ENCODE measurements at regions not wholly inside any gene's neighbourhood (a gene's known extent, or its start where the extent isn't known, plus 50 kb on each side); places are given as distances from the start of the nearest gene placed in this dataset.
"Not testable (repeated sequence)": the region's sequence is repeated elsewhere in the genome, so short reads cannot be mapped to it uniquely, and the experiment has no call there.

DNA sequence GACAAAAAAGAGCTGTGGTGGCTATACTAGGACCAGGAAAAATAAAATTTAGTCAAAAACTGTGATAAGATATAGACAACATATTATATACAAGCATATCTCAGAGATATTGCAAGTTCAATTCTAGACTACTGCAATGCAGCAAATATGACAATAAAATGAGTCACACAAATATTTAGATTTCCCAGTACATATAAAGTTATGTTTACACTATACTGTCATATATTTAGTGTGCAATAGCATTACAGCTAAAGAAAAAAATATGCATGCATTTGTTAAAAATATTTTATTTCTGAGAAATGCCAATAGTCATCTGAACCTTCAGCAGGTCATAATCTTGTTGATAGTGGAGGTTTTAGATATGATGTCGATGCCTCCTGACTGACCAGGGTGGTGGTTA lies 72.1 kb downstream of the AKR1C4 start:
- peaks cover 6% of the 10 kb centered on the region for H3K4me1 Mint-ChIP-seq
- H3K4me3 Mint-ChIP-seq: no peak overlapping the region
- H3K27me3 Mint-ChIP-seq: no peaks in the 10 kb centered on the region
- DNase-seq: no peak
- H3K27ac Mint-ChIP-seq: no peak overlapping the region
- H3K36me3 Mint-ChIP-seq: peaks cover 14% of the 10 kb centered on the region
- H3K9me3 Mint-ChIP-seq: peaks cover 17% of the 10 kb centered on the region

GRCh38 chr10:5269791-5270190 lies 73.2 kb downstream of the AKR1C4 start:
- no peak overlapping the region for H3K4me3 Mint-ChIP-seq
- peaks cover 7% of the 10 kb centered on the region for H3K4me1 Mint-ChIP-seq
- no peak overlapping the region for H3K27ac Mint-ChIP-seq
- peaks cover 15% of the 10 kb centered on the region for H3K36me3 Mint-ChIP-seq
- DNase-seq: no peak
- no peaks in the 10 kb centered on the region for H3K27me3 Mint-ChIP-seq
- H3K9me3 Mint-ChIP-seq: peaks cover 13% of the 10 kb centered on the region

DNA sequence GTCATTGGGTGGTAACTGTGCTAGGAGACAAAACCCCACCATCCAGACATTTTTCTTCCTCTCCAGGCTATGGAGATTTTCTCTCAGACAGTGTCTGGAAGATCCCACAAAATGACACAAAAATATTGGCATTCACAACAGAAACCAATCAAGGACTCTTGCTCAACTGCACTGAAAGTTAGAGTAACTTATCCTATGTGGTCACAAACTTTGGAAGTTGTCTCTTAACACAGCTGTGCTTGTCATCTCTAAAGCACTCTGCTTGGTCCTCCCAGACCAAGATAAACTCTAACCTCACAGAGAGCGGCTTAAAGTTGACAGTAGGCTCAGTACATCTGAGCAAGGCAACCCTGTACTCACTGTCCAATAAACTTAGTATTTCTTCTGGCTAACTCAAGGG lies 74.9 kb downstream of the AKR1C4 start:
- DNase-seq: no peak
- Mint-ChIP-seq H3K4me3 (no peak overlapping the region), H3K36me3 (peaks cover 8% of the 10 kb centered on the region), H3K4me1 (peaks cover 7% of the 10 kb centered on the region), H3K27ac (no peak overlapping the region), H3K27me3 (no peaks in the 10 kb centered on the region), H3K9me3 (peaks cover 3% of the 10 kb centered on the region)

DNA sequence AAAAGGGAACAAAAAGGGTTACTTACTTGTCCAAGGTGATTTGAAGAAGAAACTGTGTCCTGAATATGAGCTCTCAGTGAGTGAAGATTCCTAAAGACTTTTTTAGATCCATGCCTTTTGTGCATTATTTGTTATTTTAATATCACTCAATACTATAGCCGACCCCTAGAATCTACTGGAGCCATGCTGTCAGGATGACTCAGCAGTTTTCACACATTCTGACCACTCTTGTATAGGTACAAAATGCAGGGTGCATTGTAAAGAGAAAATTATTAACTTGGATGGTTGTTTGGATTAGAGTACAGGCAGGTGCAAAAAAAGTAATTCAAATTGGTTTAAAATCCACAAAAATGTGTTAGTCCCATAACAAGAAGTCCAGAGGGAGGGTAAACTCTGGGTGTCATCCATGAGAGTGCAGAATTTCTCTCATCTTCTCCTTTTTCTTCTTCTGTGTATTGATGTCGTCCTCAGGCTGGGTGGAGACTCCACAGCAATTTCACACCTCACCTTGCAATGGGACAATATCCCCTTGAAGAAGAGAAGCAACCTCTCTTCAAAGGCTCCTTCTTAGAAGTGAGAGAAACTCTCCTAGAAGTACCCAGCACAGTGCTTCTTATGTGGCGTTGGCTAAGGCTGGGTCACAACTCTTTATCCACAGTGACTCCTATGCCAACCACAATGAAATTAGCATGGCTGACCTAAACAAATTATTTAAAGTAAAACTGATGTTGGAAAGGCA lies 75.6 kb downstream of the AKR1C4 start:
- Mint-ChIP-seq H3K9me3 (no peaks in the 10 kb centered on the region), H3K27me3 (no peaks in the 10 kb centered on the region), H3K27ac (no peak overlapping the region), H3K4me3 (no peak overlapping the region), H3K36me3 (peaks cover 5% of the 10 kb centered on the region), H3K4me1 (peaks cover 7% of the 10 kb centered on the region)
- DNase-seq: no peak

DNA sequence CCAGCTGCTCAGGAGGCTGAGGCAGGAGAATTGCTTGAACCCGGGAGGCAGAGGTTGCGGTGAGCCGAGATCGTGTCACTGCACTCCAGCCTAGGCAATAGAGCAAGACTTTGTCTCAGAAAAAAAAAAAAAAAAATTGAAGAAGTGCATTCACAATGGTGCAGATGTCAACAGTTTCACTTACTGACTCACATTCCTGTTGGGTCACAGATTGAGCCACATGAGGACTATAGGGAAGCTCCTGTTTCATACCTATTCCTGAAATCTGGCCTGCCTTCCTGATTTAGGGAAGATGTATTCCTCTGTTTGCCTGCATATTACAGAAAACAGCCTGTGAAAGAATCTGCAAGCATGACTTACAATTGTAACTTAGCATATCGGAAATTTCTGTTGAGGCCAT lies 78.2 kb downstream of the AKR1C4 start:
- no peak overlapping the region for H3K27ac Mint-ChIP-seq
- H3K27me3 Mint-ChIP-seq: no peaks in the 10 kb centered on the region
- DNase-seq: no peak
- peaks cover 9% of the 10 kb centered on the region for H3K36me3 Mint-ChIP-seq
- no peak overlapping the region for H3K4me3 Mint-ChIP-seq
- no peaks in the 10 kb centered on the region for H3K9me3 Mint-ChIP-seq
- H3K4me1 Mint-ChIP-seq: peaks cover 7% of the 10 kb centered on the region

GRCh38 chr10:5281356-5281755 lies 83.4 kb upstream of the UCN3 start:
- no peak overlapping the region for H3K27ac Mint-ChIP-seq
- no peaks in the 10 kb centered on the region for H3K9me3 Mint-ChIP-seq
- H3K4me3 Mint-ChIP-seq: no peak overlapping the region
- H3K27me3 Mint-ChIP-seq: no peaks in the 10 kb centered on the region
- DNase-seq: no peak
- peaks cover 4% of the 10 kb centered on the region for H3K36me3 Mint-ChIP-seq
- peaks cover 17% of the 10 kb centered on the region for H3K4me1 Mint-ChIP-seq

DNA sequence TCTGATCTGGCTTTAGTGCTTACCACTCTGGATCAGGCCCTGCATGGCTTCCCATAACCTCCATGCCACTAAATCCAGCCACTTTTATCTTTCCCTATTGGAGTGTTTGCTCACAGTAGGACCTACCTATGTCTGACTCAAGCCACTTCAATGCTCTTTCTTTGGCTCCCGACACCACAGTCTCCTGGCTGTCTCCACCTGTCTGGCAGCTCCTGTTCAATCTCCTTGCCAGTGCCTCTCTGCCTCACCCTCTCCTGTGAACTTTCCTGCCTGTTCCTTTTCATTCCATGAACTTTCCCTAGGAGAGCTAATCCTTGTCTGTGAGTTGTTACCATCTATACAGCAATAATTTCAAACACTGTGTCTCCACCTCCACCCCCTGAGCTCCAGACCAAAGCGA lies 82.6 kb upstream of the UCN3 start:
- Mint-ChIP-seq H3K27ac (no peak overlapping the region), H3K4me3 (no peak overlapping the region), H3K4me1 (peaks cover 17% of the 10 kb centered on the region), H3K9me3 (no peaks in the 10 kb centered on the region), H3K27me3 (no peaks in the 10 kb centered on the region), H3K36me3 (peaks cover 4% of the 10 kb centered on the region)
- no peak for DNase-seq

DNA sequence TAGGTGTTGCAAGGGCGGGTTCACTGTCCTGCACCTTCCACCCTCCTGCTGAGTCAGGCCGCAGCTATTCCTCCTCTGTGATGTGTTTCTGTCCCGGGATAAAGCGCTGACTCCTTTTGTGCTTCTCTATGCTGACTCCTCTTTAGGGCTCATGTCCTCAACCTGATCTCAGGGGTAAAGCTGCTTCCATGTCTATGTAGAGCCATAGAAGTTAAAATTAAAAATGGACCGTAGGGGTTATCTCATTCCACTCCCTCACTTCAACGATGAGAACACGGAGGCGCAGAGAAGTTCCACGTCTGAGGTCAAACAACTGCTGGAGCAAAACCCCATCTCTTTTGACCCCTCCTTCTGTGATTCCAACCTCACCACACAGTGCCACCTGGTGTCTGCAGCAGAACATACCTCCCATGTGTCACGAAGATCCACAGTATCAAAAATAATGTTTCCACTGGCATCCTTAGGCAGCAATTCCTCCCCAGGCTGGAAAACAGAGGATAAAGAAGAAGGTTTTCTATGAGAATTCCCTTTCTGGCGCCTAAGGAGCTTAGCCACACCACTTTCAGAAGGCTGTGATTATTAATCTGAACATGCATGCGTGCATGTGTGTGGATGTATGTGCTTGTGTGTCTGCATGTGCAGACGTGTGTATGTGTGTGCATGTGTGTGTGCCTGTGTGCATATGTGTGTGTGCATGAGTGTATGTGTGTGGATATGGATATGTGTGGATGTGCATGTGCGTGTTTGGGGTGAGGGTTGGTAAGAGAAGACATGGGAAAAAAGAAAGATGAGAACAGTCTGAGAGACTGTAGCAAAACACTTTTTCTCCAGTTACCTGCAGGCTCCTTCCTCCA lies 81.2 kb upstream of the UCN3 start:
- Mint-ChIP-seq H3K4me3 (no peak overlapping the region), H3K27me3 (no peaks in the 10 kb centered on the region), H3K4me1 (peaks cover 17% of the 10 kb centered on the region), H3K27ac (no peak overlapping the region), H3K36me3 (no peaks in the 10 kb centered on the region), H3K9me3 (peaks cover under 1% of the 10 kb centered on the region)
- peak; percentile 52 for DNase-seq

DNA sequence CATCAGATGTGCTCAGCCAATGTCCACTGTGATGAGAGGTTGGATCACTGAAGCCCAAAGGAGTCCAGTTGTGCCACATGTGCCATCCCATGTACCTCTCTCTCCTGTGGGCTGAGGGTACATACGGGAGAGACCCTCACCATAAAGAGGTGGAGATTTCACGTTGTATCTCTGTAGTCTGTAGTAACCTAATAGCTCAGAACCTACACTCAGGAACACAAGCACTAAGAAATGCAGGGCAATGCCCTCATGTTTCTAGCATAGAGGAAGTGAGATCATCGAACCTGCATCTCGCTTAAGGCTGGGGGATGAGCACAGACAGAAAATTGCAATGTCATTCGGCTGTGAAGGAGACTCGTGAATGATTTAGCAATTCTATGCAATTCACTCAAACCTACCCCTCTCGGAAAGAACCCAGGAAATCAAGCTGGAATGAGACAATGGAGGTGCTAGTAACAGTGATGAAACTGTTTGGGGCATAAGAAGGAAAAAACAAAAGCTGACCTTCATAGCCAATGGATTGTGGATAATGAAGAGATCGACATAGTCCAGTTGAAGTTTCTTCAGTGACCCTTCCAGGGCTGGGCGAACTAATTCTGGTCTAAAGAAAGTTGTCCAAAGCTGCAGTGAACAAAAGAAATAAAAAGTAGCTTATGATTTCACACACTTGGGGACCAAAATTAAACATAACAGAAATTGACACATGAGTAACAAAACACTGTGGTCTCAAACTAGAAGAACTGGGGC lies 80.3 kb upstream of the UCN3 start:
- Mint-ChIP-seq H3K4me3 (no peak overlapping the region), H3K36me3 (no peaks in the 10 kb centered on the region), H3K27ac (peak overlapping the region; percentile 69), H3K4me1 (peaks cover 17% of the 10 kb centered on the region), H3K9me3 (peaks cover 7% of the 10 kb centered on the region), H3K27me3 (no peaks in the 10 kb centered on the region)
- DNase-seq: peak; percentile 8

DNA sequence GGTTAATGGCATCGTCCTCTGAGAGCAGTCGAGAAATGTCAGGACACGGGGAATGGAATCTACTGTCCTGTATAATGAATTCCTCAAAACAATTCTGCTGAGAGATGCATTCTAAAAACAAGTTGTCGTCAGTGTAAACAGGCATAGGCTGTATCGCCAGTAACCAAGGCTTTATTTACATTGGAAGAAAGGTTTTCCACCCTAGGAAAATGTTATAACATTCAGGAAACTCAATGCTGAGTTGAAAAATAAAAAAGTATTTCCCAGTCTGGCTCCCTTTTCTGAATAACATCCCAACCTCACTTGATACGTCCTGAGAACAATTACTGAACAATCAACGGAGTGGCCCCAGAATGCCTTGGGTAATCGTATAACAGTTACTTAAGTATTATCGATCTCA lies 79.6 kb upstream of the UCN3 start:
- Mint-ChIP-seq H3K27me3 (no peaks in the 10 kb centered on the region), H3K27ac (no peak overlapping the region), H3K9me3 (peaks cover 8% of the 10 kb centered on the region), H3K4me1 (peaks cover 17% of the 10 kb centered on the region), H3K4me3 (no peak overlapping the region), H3K36me3 (peaks cover 1% of the 10 kb centered on the region)
- DNase-seq: no peak

GRCh38 chr10:5288359-5288758 lies 76.4 kb upstream of the UCN3 start:
- Mint-ChIP-seq H3K4me1 (peaks cover 40% of the 10 kb centered on the region), H3K9me3 (peaks cover 8% of the 10 kb centered on the region), H3K36me3 (peaks cover 15% of the 10 kb centered on the region), H3K27ac (no peak overlapping the region), H3K4me3 (no peak overlapping the region), H3K27me3 (no peaks in the 10 kb centered on the region)
- DNase-seq: no peak

DNA sequence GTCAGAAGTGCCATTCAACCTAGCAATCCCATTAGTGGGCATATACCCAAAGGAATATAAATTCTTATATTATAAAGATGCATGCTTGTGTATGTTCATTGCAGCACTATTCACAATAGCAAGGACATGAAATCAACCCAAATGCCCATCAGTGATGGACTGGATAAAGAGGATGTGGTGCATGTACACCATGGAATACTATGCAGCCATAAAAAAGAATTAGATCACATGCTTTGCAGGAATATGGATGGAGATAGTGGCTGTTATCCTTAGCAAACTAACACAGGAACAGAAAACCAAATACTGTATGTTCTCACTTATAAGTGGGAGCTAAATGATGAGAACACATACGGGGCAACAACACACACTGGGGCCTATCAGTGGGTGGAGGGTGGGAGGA lies 75.5 kb upstream of the UCN3 start:
- not testable (repeated sequence) for H3K27me3 Mint-ChIP-seq, H3K9me3 Mint-ChIP-seq, H3K27ac Mint-ChIP-seq, DNase-seq, H3K4me3 Mint-ChIP-seq
- H3K36me3 Mint-ChIP-seq: peaks cover 23% of the 10 kb centered on the region
- peaks cover 42% of the 10 kb centered on the region for H3K4me1 Mint-ChIP-seq

DNA sequence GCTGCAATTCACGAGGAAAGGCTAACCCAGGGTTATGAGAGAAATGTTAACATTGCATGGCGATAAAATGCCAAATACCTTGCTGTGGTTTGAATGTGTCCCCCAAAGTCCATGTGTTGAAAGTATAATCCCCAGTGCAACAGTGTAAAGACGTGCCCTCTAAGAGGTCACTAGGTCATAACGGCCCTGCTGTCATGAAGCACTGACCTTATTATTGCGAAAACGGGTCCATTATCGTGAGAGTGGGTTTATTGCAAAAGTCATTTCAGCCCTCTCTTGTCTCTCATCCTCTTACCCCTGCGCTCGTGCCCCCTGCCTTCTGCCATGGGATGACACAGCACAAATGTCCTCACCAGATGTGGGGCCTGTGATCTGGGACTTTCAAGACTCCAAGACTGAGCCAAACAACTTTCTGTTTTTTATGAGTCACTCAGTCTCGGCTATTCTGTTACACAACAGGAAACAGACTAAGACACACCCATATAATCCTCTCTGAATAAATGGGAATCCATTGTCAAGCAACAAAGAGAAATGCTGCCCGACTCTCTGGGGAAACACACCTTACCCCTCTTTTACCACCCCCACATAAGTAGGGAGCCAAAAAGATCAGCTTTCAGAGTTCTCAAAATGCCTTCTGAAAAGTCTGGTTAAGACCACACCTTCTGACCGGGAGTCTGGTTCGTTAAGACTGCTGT lies 73.1 kb upstream of the UCN3 start:
- Mint-ChIP-seq H3K27me3 (no peaks in the 10 kb centered on the region), H3K36me3 (peaks cover 45% of the 10 kb centered on the region), H3K27ac (peak overlapping the region; percentile 98), H3K9me3 (peaks cover 10% of the 10 kb centered on the region), H3K4me3 (peak overlapping the region; percentile 82), H3K4me1 (peaks cover 50% of the 10 kb centered on the region)
- DNase-seq: peak; percentile 59

- H3K4me3 Mint-ChIP-seq: peak overlapping the region; percentile 82
- H3K27ac Mint-ChIP-seq: peak overlapping the region; percentile 98
- no peak for DNase-seq
Observed at GRCh38 chr10:5292196-5292735, 72.5 kb upstream of the UCN3 start.

More at GRCh38 chr10:5292196-5292735, 72.5 kb upstream of the UCN3 start:
- Mint-ChIP-seq H3K27me3 (no peaks in the 10 kb centered on the region), H3K36me3 (peaks cover 47% of the 10 kb centered on the region), H3K9me3 (peaks cover 10% of the 10 kb centered on the region), H3K4me1 (peaks cover 55% of the 10 kb centered on the region)
